Mucosa of rectum (tissue), 2 donors: ENCODE measurements at regions not wholly inside any gene's neighbourhood (a gene's known extent, or its start where the extent isn't known, plus 50 kb on each side); places are given as distances from the start of the nearest gene placed in this dataset.
"Not testable (repeated sequence)": the region's sequence is repeated elsewhere in the genome, so short reads cannot be mapped to it uniquely, and the experiment has no call there.

Experiments used
- H3K27ac ChIP-seq, 2 donors: one replicate each; pipeline ENCODE4 v1.7.0; 2013; ENCODE audit warnings: inconsistent platforms in 2 of 2, low read depth in 2 of 2, low read length in 2 of 2
- H3K27me3 ChIP-seq, 2 donors: one replicate each; pipeline ENCODE4 v1.7.0; 2013; ENCODE audit warnings: low read length in 2 of 2; ENCODE audit not compliant: control insufficient read depth in 2 of 2, insufficient read depth in 2 of 2
- H3K36me3 ChIP-seq, 2 donors: one replicate each; pipeline ENCODE4 v1.7.0; 2013; ENCODE audit warnings: low read length in 2 of 2; ENCODE audit not compliant: control insufficient read depth in 2 of 2, insufficient read depth in 2 of 2
- H3K4me1 ChIP-seq, 2 donors: one replicate each; pipeline ENCODE4 v1.7.0; 2013; ENCODE audit warnings: low read length in 2 of 2, mild to moderate bottlenecking in 1 of 2; ENCODE audit not compliant: control insufficient read depth in 2 of 2, insufficient read depth in 2 of 2
- H3K4me3 ChIP-seq, 2 donors: one replicate each; pipeline ENCODE4 v1.7.0; 2013; ENCODE audit warnings: low read length in 2 of 2
- H3K9ac ChIP-seq, 2 donors: one replicate each; pipeline ENCODE4 v1.7.0; 2013; ENCODE audit warnings: low read length in 2 of 2, low read depth in 1 of 2, mild to moderate bottlenecking in 1 of 2
- H3K9me3 ChIP-seq, 2 donors: one replicate each; pipeline ENCODE4 v1.7.0; 2013; ENCODE audit warnings: low read length in 2 of 2; ENCODE audit not compliant: control insufficient read depth in 2 of 2
- donor health status: healthy.
- donor health status: Normal muscosa, but diverticular disease.

GRCh38 chr6:48404927-48405326 is 293.9 kb upstream of the PTCHD4 start:
- Histone ChIP-seq H3K9me3 (no peaks in the 10 kb centered on the region), H3K27ac (no peak overlapping the region), H3K4me1 (no peaks in the 10 kb centered on the region), H3K36me3 (no peaks in the 10 kb centered on the region), H3K9ac (no peak overlapping the region), H3K27me3 (no peaks in the 10 kb centered on the region), H3K4me3 (no peak overlapping the region)

- Histone ChIP-seq H3K4me1 (no peaks in the 10 kb centered on the region), H3K27me3 (no peaks in the 10 kb centered on the region), H3K4me3 (no peak overlapping the region), H3K9me3 (no peaks in the 10 kb centered on the region), H3K9ac (no peak overlapping the region), H3K36me3 (no peaks in the 10 kb centered on the region), H3K27ac (no peak overlapping the region)
These were observed 292.6 kb upstream of the PTCHD4 start for GRCh38 chr6:48403587-48403986.

- no peak overlapping the region for H3K9ac ChIP-seq
- no peaks in the 10 kb centered on the region for H3K36me3 ChIP-seq
- no peaks in the 10 kb centered on the region for H3K9me3 ChIP-seq
- H3K4me3 ChIP-seq: no peak overlapping the region
- no peak overlapping the region for H3K27ac ChIP-seq
- no peaks in the 10 kb centered on the region for H3K4me1 ChIP-seq
- H3K27me3 ChIP-seq: no peaks in the 10 kb centered on the region
These were observed 290.0 kb upstream of the PTCHD4 start for GRCh38 chr6:48401016-48401415.

GRCh38 chr6:48397887-48398286 is 286.9 kb upstream of the PTCHD4 start:
- H3K9ac ChIP-seq: no peak overlapping the region
- no peaks in the 10 kb centered on the region for H3K36me3 ChIP-seq
- H3K27ac ChIP-seq: no peak overlapping the region
- no peak overlapping the region for H3K4me3 ChIP-seq
- H3K4me1 ChIP-seq: no peaks in the 10 kb centered on the region
- H3K9me3 ChIP-seq: no peaks in the 10 kb centered on the region
- no peaks in the 10 kb centered on the region for H3K27me3 ChIP-seq

- Histone ChIP-seq H3K9ac (no peak overlapping the region), H3K4me3 (peak overlapping the region in 1 of 2 donors; percentile 17), H3K27ac (peak overlapping the region in 1 of 2 donors; percentile 13), H3K9me3 (no peaks in the 10 kb centered on the region), H3K4me1 (peaks cover 0 to 8% of the 10 kb centered on the region in 2 donors), H3K36me3 (no peaks in the 10 kb centered on the region), H3K27me3 (no peaks in the 10 kb centered on the region)
These were observed 278.4 kb upstream of the PTCHD4 start for GRCh38 chr6:48389146-48390043.

- Histone ChIP-seq H3K36me3 (no peaks in the 10 kb centered on the region), H3K4me3 (no peak overlapping the region), H3K27me3 (no peaks in the 10 kb centered on the region), H3K9me3 (no peaks in the 10 kb centered on the region), H3K4me1 (peaks cover 0 to 8% of the 10 kb centered on the region in 2 donors), H3K27ac (no peak overlapping the region), H3K9ac (no peak overlapping the region)
These were observed 277.0 kb upstream of the PTCHD4 start for GRCh38 chr6:48388044-48388443.

- no peaks in the 10 kb centered on the region for H3K4me1 ChIP-seq
- H3K27ac ChIP-seq: no peak overlapping the region
- no peaks in the 10 kb centered on the region for H3K9me3 ChIP-seq
- no peaks in the 10 kb centered on the region for H3K27me3 ChIP-seq
- H3K36me3 ChIP-seq: no peaks in the 10 kb centered on the region
- H3K4me3 ChIP-seq: no peak overlapping the region
- H3K9ac ChIP-seq: no peak overlapping the region
These were observed 267.9 kb upstream of the PTCHD4 start for GRCh38 chr6:48378884-48379407.

- no peaks in the 10 kb centered on the region for H3K4me1 ChIP-seq
- H3K36me3 ChIP-seq: no peaks in the 10 kb centered on the region
- no peak overlapping the region for H3K4me3 ChIP-seq
- H3K27me3 ChIP-seq: no peaks in the 10 kb centered on the region
- no peak overlapping the region for H3K27ac ChIP-seq
- no peaks in the 10 kb centered on the region for H3K9me3 ChIP-seq
- no peak overlapping the region for H3K9ac ChIP-seq
These were observed 266.1 kb upstream of the PTCHD4 start for GRCh38 chr6:48377115-48377514.

GRCh38 chr6:48371226-48371625 is 260.2 kb upstream of the PTCHD4 start:
- not testable (repeated sequence) for H3K27me3 ChIP-seq, H3K27ac ChIP-seq, H3K9me3 ChIP-seq, H3K36me3 ChIP-seq, H3K4me3 ChIP-seq, H3K4me1 ChIP-seq, H3K9ac ChIP-seq

GRCh38 chr6:48369100-48369499 is 258.1 kb upstream of the PTCHD4 start:
- Histone ChIP-seq H3K9ac (no peak overlapping the region), H3K36me3 (no peaks in the 10 kb centered on the region), H3K4me3 (no peak overlapping the region), H3K9me3 (no peaks in the 10 kb centered on the region), H3K27me3 (no peaks in the 10 kb centered on the region), H3K27ac (no peak overlapping the region), H3K4me1 (no peaks in the 10 kb centered on the region)
